NT2/D1 (cell line): ENCODE measurements at regions not wholly inside any gene's neighbourhood (a gene's known extent, or its start where the extent isn't known, plus 50 kb on each side); places are given as distances from the start of the nearest gene placed in this dataset.

ENCODE experiments used
- SUZ12 ChIP-seq: IDR thresholded peaks from 2 replicates; pipeline ENCODE4 v1.6.1; 2011; ENCODE audit not compliant: insufficient read length, insufficient read depth; ENCODE audit errors: extremely low read depth
- YY1 ChIP-seq: IDR thresholded peaks from 2 replicates; pipeline ENCODE4 v1.6.1; 2011; ENCODE audit not compliant: insufficient read length, insufficient read depth
- ZNF274 ChIP-seq: IDR thresholded peaks from 2 replicates; pipeline ENCODE4 v1.6.1; 2011; ENCODE audit warnings: mild to moderate bottlenecking, low read depth, low read length

- TF ChIP-seq ZNF274 (no peak), YY1 (no peak), SUZ12 (no peak)
Observed at GRCh38 chr1:182122913-182123260, 61.4 kb upstream of the ZNF648 start.
